LNCaP clone FGC (cell line): ENCODE measurements at regions not wholly inside any gene's neighbourhood (a gene's known extent, or its start where the extent isn't known, plus 50 kb on each side); places are given as distances from the start of the nearest gene placed in this dataset.
"Not testable (repeated sequence)": the region's sequence is repeated elsewhere in the genome, so short reads cannot be mapped to it uniquely, and the experiment has no call there.

Experiments used
- DNase-seq: peaks from one replicate; pipeline ENCODE4 v3.0.0-alpha.2; 2011; ENCODE audit warnings: low read depth
- H3K4me3 ChIP-seq: 2 replicates; pipeline ENCODE4 v1.5.1; 2011; ENCODE audit warnings: mild to moderate bottlenecking, low read depth, low read length, control low read depth
- CTCF ChIP-seq: IDR thresholded peaks from 2 replicates; pipeline ENCODE4 v1.5.1; 2012; ENCODE audit warnings: mild to moderate bottlenecking; ENCODE audit not compliant: control insufficient read depth, insufficient read depth; ENCODE audit errors: extremely low read depth

- no peak for DNase-seq
- no peak for TF ChIP-seq CTCF
- no peak overlapping the region for H3K4me3 ChIP-seq
Observed at GRCh38 chr11:37199082-37199481, 601.0 kb upstream of the RAG2 start.

- DNase-seq, result no peak
- H3K4me3 ChIP-seq, result no peak overlapping the region
- no peak for TF ChIP-seq CTCF
Observed at GRCh38 chr11:37184326-37184725, 586.3 kb upstream of the RAG2 start.

GRCh38 chr11:37182031-37182430, 584.0 kb upstream of the RAG2 start:
- no peak for DNase-seq
- no peak overlapping the region for H3K4me3 ChIP-seq
- TF ChIP-seq CTCF, result no peak

GRCh38 chr11:37177721-37178120, 579.7 kb upstream of the RAG2 start:
- TF ChIP-seq CTCF, result no peak
- no peak for DNase-seq
- H3K4me3 ChIP-seq, result no peak overlapping the region

GRCh38 chr11:37171451-37171850, 573.4 kb upstream of the RAG2 start:
- H3K4me3 ChIP-seq, result no peak overlapping the region
- no peak for TF ChIP-seq CTCF
- no peak for DNase-seq

- no peak for TF ChIP-seq CTCF
- no peak for DNase-seq
- no peak overlapping the region for H3K4me3 ChIP-seq
Observed at GRCh38 chr11:37170311-37170710, 572.3 kb upstream of the RAG2 start.

- H3K4me3 ChIP-seq, DNase-seq: not testable (repeated sequence)
Observed at GRCh38 chr11:37145434-37145833, 547.4 kb upstream of the RAG2 start.

- H3K4me3 ChIP-seq, result no peak overlapping the region
- no peak for DNase-seq
- no peak for TF ChIP-seq CTCF
Observed at GRCh38 chr11:37142591-37142990, 544.6 kb upstream of the RAG2 start.
